B cell (primary cell): ENCODE measurements at regions not wholly inside any gene's neighbourhood (a gene's known extent, or its start where the extent isn't known, plus 50 kb on each side); places are given as distances from the start of the nearest gene placed in this dataset.

Experiments
- CTCF ChIP-seq: fragments of 200-600 bp; IDR thresholded peaks from one replicate; pipeline ENCODE4 v1.8.0; 2022; ENCODE audit warnings: antibody characterized with exemption, mild to moderate bottlenecking
- EZH2 ChIP-seq: IDR thresholded peaks from 2 replicates; pipeline ENCODE4 v1.6.1; 2012; ENCODE audit warnings: borderline replicate concordance, low read depth, mild to moderate bottlenecking, moderate library complexity, low read length; ENCODE audit not compliant: insufficient read depth, poor library complexity, severe bottlenecking

DNA sequence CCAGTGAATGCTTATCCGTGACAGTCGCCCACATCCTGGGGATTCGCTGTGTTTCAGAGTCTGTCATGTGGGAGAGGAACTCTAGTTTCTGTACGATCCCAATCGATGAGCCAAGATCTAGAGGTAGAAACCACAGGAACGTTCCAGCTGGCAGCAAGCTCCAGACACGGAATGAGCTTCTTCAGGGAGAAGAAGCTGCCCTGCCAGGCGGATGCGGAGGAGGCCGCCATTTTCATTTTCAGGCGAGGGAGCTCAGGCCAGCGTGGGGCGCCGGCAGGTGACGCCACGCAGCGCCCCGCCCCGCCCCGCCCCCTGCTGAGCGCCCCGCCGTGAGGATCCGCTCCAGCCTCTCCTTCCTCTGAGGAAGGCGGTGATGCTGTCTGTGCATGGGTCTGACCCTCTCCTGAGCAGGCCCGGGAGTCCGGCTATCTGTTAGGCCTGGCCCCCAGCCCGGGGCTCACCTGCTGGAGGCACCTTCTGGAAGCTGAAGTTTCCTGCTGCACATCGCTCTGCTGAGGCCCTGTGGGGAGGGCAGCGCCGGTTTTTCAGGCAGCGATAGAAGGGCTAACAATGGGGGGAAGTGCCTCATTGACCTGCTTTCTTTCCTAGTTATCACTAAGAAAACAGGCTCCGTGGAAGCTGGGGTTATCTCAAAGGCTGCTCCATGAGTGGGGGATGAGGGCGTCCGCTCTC, 147.5 kb downstream of the ERMARD start:
- TF ChIP-seq CTCF (no peak), EZH2 (no peak)
